B cell (primary cell): ENCODE measurements at regions not wholly inside any gene's neighbourhood (a gene's known extent, or its start where the extent isn't known, plus 50 kb on each side); places are given as distances from the start of the nearest gene placed in this dataset.

ENCODE experiments used
- ATAC-seq: fragments of 200-7000 bp; cut with Tn5 transposase; one replicate; pipeline ENCODE4 v1.10.0; 2021; ENCODE audit warnings: low read depth, mild to moderate bottlenecking, moderate number of reproducible peaks, moderate library complexity
- CTCF ChIA-PET: fragments of 350-600 bp; sonication (Branson Sonifier 250); formaldehyde crosslinking; loops from one replicate; lab custom pipeline; 2021; ENCODE audit warnings: antibody characterized with exemption, inconsistent platforms; lab: Charles Lee
- POLR2A ChIA-PET: fragments of 350-600 bp; sonication (Branson Sonifier 250); formaldehyde crosslinking; loops from one replicate; lab custom pipeline; 2021; ENCODE audit warnings: antibody characterized with exemption; lab: Charles Lee
- DNase-seq: peaks from one replicate; pipeline ENCODE4 v3.0.0; 2013
- H2AFZ ChIP-seq: 2 replicates; pipeline ENCODE4 v1.6.1; 2012; ENCODE audit warnings: mild to moderate bottlenecking, low read depth, low read length; ENCODE audit not compliant: insufficient read depth, poor library complexity, severe bottlenecking
- H3K27ac ChIP-seq, 2 donors: 1 replicate in 1 of 2; 2 replicates in 1 of 2; pipeline ENCODE4 v1.5.1; 2012 to 2013; ENCODE audit warnings: low read length in 2 of 2, mild to moderate bottlenecking in 2 of 2, moderate library complexity in 1 of 2
- H3K27me3 ChIP-seq, 4 experiments: fragments of 200-600 bp in 1 of 4; sonication (generic) in 1 of 4; replicated peaks in 1 of 4; 1 replicate in 2 of 4; 2 replicates in 2 of 4; pipeline versions ENCODE4 v1.6.1 to v1.7.0; 2013 to 2016; ENCODE audit warnings: low read length in 3 of 4, mild to moderate bottlenecking in 2 of 4, mixed read lengths in 1 of 4, moderate library complexity in 1 of 4; ENCODE audit not compliant: insufficient read depth in 4 of 4, control insufficient read depth in 3 of 4; ENCODE audit errors: control extremely low read depth in 1 of 4
- H3K36me3 ChIP-seq, 2 experiments: replicated peaks in 1 of 2; 1 replicate in 1 of 2; 2 replicates in 1 of 2; pipeline versions ENCODE4 v1.6.1 to v1.7.1; 2013; ENCODE audit warnings: low read length in 1 of 2; ENCODE audit not compliant: insufficient read depth in 2 of 2, control insufficient read depth in 1 of 2; ENCODE audit errors: control extremely low read depth in 1 of 2, extremely low read depth in 1 of 2
- H3K4me1 ChIP-seq, 2 donors: fragments of 200-600 bp in 1 of 2; sonication (generic) in 1 of 2; 1 replicate in 1 of 2; 2 replicates in 1 of 2; pipeline versions ENCODE4 v1.5.1 to v1.6.1; 2013 to 2017; ENCODE audit warnings: low read length in 2 of 2; ENCODE audit not compliant: control insufficient read depth in 2 of 2, insufficient read depth in 2 of 2
- H3K4me2 ChIP-seq: replicated peaks from 2 replicates; pipeline ENCODE3; 2012; ENCODE audit warnings: mild to moderate bottlenecking, low read depth, low read length; ENCODE audit not compliant: poor library complexity, severe bottlenecking
- H3K4me3 ChIP-seq, 5 experiments: fragments of 200-600 bp in 1 of 5; sonication (generic) in 1 of 5; 1 replicate in 3 of 5; 2 replicates in 2 of 5; pipeline versions ENCODE4 v1.5.1 to v1.7.0; 2011 to 2016; ENCODE audit warnings: low read length in 4 of 5, mild to moderate bottlenecking in 4 of 5, low read depth in 2 of 5, control low read depth in 1 of 5, moderate library complexity in 1 of 5; ENCODE audit not compliant: insufficient read depth in 1 of 5; ENCODE audit errors: control extremely low read depth in 1 of 5, extremely low read depth in 1 of 5
- H3K79me2 ChIP-seq: fragments of 200-600 bp; sonication (generic); one replicate; pipeline ENCODE4 v1.6.0; 2016; ENCODE audit warnings: low read length; ENCODE audit not compliant: control insufficient read depth, insufficient read depth
- H3K9ac ChIP-seq: fragments of 200-600 bp; sonication (generic); 2 replicates; pipeline ENCODE4 v1.6.1; 2017; ENCODE audit warnings: mild to moderate bottlenecking, low read length, moderate library complexity
- H3K9me3 ChIP-seq, 3 donors: one replicate each; pipeline versions ENCODE4 v1.6.1 to v1.7.1; 2013; ENCODE audit warnings: low read length in 2 of 3; ENCODE audit not compliant: control insufficient read depth in 2 of 3, insufficient read depth in 1 of 3; ENCODE audit errors: control extremely low read depth in 1 of 3
- H4K20me1 ChIP-seq: 2 replicates; pipeline ENCODE4 v1.6.0; 2012; ENCODE audit warnings: mild to moderate bottlenecking, low read length; ENCODE audit not compliant: insufficient read depth, control insufficient read depth, poor library complexity, severe bottlenecking
- H3K27ac Mint-ChIP-seq: one replicate; pipeline ENCODE4 v1.8.0; 2021; ENCODE audit warnings: mixed read lengths
- H3K27me3 Mint-ChIP-seq: one replicate; pipeline ENCODE4 v1.8.0; 2021; ENCODE audit warnings: mixed read lengths
- H3K4me1 Mint-ChIP-seq: one replicate; pipeline ENCODE4 v1.8.0; 2021; ENCODE audit warnings: mixed read lengths
- H3K4me3 Mint-ChIP-seq: one replicate; pipeline ENCODE4 v1.8.0; 2021; ENCODE audit warnings: mixed read lengths
- H3K9me3 Mint-ChIP-seq: one replicate; pipeline ENCODE4 v1.8.0; 2022; ENCODE audit warnings: mixed read lengths; ENCODE audit not compliant: insufficient read depth
- EZH2 ChIP-seq: IDR thresholded peaks from 2 replicates; pipeline ENCODE4 v1.6.1; 2012; ENCODE audit warnings: borderline replicate concordance, low read depth, mild to moderate bottlenecking, moderate library complexity, low read length; ENCODE audit not compliant: insufficient read depth, poor library complexity, severe bottlenecking
- WGBS: methylation state at CpG from one replicate; pipeline ENCODE4 v1.1.5; 2013; ENCODE audit warnings: missing lambda C conversion rate; ENCODE audit not compliant: insufficient coverage; 5-methylcytosine and 5-hydroxymethylcytosine counted together
- intact Hi-C: fragments of 100-400 bp; cut with micrococcal nuclease; formaldehyde crosslinking; loops from one replicate; pipeline ENCODE4 v1.10.0; 2022
- TF ChIP-seq, protein P1 (sequence below): fragments of 200-600 bp; IDR thresholded peaks from one replicate; pipeline ENCODE4 v1.8.0; 2022; ENCODE audit warnings: antibody characterized with exemption, mild to moderate bottlenecking

DNA sequence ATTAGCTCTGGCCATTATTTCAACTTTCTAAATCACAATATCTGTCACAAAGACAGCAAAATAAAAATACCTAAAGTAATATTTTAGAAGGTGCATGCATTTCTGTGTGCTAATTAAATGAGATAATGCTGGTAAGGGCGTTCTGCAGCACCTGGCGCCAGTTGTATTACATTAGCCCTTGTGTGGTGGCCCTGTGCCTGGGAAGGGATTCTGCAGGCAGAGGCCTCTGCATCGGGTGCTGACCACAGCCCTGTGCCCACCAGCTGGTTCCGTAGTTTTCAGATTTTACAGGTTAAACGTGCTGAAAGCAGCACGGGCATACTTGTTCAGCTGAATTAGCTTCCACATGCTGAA is 157.7 kb upstream of the PRKCQ start:
- Mint-ChIP-seq H3K4me3 (no peak overlapping the region), H3K4me1 (no peaks in the 10 kb centered on the region), H3K9me3 (no peaks in the 10 kb centered on the region), H3K27ac (no peak overlapping the region), H3K27me3 (peaks cover 28% of the 10 kb centered on the region)
- Histone ChIP-seq H3K79me2 (no peaks in the 10 kb centered on the region), H2AFZ (no peak overlapping the region), H3K4me3 (no peak overlapping the region), H3K9ac (no peak overlapping the region), H3K27me3 (peaks cover 0 to 12% (median 0%) of the 10 kb centered on the region in 4 experiments), H4K20me1 (no peaks in the 10 kb centered on the region), H3K36me3 (no peaks in the 10 kb centered on the region), H3K4me1 (no peaks in the 10 kb centered on the region), H3K27ac (no peak overlapping the region), H3K4me2 (no peak overlapping the region), H3K9me3 (no peaks in the 10 kb centered on the region)
- TF ChIP-seq, protein P1, sequence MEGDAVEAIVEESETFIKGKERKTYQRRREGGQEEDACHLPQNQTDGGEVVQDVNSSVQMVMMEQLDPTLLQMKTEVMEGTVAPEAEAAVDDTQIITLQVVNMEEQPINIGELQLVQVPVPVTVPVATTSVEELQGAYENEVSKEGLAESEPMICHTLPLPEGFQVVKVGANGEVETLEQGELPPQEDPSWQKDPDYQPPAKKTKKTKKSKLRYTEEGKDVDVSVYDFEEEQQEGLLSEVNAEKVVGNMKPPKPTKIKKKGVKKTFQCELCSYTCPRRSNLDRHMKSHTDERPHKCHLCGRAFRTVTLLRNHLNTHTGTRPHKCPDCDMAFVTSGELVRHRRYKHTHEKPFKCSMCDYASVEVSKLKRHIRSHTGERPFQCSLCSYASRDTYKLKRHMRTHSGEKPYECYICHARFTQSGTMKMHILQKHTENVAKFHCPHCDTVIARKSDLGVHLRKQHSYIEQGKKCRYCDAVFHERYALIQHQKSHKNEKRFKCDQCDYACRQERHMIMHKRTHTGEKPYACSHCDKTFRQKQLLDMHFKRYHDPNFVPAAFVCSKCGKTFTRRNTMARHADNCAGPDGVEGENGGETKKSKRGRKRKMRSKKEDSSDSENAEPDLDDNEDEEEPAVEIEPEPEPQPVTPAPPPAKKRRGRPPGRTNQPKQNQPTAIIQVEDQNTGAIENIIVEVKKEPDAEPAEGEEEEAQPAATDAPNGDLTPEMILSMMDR, result no peak
- no peak for TF ChIP-seq EZH2
- ATAC-seq, result no peak
- POLR2A ChIA-PET, result no interaction called here
- CTCF ChIA-PET, result no interaction called here
- intact Hi-C loops, result no loop called here
- 90% methylated on average over 6 of the region's 6 CpGs for WGBS
- DNase-seq, result no peak

DNA sequence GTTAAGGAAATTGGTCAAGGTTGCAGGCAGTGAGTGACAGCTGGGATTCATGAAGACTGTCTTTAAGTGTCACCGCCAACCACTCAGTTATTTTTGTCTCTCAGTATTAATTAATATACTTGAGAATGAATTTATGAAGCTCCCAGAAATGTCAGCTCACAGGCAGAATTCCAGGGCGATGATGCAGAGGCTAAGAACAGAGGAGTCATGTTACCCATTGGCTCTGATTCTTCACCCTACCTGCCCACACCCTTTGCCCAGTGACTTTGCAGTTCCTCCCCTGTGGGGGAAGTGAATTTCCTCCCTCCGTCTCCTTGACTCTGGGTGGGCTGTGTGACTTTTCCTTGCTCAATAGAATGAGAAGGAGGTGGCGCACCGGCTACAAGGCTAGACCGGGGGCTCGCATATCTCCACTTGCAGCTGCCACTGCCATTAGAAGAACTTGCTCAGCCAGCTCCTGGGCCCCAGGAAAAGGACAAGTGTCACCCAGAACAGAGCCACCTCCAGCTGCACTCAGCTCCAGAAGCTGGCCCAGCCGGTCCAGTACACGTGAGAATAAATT is 157.1 kb upstream of the PRKCQ start:
- no peaks in the 10 kb centered on the region for H3K79me2 ChIP-seq
- H3K27me3 ChIP-seq, result peaks cover 0 to 12% (median 0%) of the 10 kb centered on the region in 4 experiments
- no peaks in the 10 kb centered on the region for H3K9me3 ChIP-seq
- H2AFZ ChIP-seq, result no peak overlapping the region
- H3K9ac ChIP-seq, result no peak overlapping the region
- Mint-ChIP-seq H3K9me3 (no peaks in the 10 kb centered on the region), H3K4me1 (no peaks in the 10 kb centered on the region), H3K27me3 (peaks cover 28% of the 10 kb centered on the region), H3K27ac (no peak overlapping the region), H3K4me3 (no peak overlapping the region)
- WGBS, result 80% methylated on average over 5 of the region's 9 CpGs
- intact Hi-C loops, result no loop called here
- no peaks in the 10 kb centered on the region for H3K36me3 ChIP-seq
- ATAC-seq (no peak), DNase-seq (peak; percentile 4)
- H4K20me1 ChIP-seq, result no peaks in the 10 kb centered on the region
- no peak overlapping the region for H3K4me3 ChIP-seq
- no peak overlapping the region for H3K4me2 ChIP-seq
- POLR2A ChIA-PET, result no interaction called here
- CTCF ChIA-PET, result no interaction called here
- TF ChIP-seq, protein P1, result no peak
- no peak for TF ChIP-seq EZH2
- no peaks in the 10 kb centered on the region for H3K4me1 ChIP-seq
- no peak overlapping the region for H3K27ac ChIP-seq
